HUDEP-2 (cell line): ENCODE measurements at regions not wholly inside any gene's neighbourhood (a gene's known extent, or its start where the extent isn't known, plus 50 kb on each side); places are given as distances from the start of the nearest gene placed in this dataset.
"Not testable (repeated sequence)": the region's sequence is repeated elsewhere in the genome, so short reads cannot be mapped to it uniquely, and the experiment has no call there.

Experiments used
- DNase-seq, 76 experiments: peaks; one replicate each; lab custom pipeline; 2025; ENCODE audit not compliant: unreplicated experiment in 76 of 76; lab: John Stamatoyannopoulos, UW

DNA sequence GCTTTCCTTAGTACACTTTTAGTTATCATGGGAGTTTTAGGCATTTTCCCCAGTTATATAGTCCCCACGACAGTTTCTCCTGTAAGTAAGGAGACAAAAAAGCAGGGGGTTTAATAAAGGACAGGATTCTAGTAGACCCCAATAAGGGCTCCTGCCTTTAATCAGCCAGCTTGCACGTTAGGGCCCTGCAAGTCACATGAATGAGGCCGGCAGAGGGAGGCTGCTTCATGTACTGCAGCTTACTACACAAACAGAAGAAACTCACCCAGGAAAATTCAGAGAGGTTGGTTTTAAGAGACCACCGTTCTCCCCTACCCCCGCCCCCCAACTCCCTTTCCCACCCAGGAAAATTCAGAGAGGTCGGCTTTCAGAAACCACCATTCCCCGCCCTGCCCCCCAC is 229.7 kb upstream of the MOCS1 start:
- DNase-seq, result no peak

DNA sequence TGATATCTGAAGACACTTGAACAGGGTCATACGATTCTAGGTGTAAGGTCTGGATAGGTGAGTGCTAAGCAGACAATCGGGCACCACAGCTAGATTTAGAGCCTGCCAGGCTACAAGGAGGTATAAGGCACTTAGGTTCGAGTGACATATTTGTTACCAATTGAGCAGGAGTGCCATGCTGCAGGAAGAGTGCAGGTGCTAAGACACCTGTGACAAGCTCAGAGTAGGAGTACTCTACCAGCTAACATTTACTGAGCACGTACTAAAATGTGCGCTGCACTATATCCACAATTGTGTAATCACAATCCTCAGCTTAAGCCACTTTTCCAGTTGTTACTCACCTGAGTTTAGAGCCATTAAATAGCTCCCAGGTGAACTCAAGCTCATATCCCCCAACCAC is 227.8 kb upstream of the MOCS1 start:
- DNase-seq, result no peak

DNA sequence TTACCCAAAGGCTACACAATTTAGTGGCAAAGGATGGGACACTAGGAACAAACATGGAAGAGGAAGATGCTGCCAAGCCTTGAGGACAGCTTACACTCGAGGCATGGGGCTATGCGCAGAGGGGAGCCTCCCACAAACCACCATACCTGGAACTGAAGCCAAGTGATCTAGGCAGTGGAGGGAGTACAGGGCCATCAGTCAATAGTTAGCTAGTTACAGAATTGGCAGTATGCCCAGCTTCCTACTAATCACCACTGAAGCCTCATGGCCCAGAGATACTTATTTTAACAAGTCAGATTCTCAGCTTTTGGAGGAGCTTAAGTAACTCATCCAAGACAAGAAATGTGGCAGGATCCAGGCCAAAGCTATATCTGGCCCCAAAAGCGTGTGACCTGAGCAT is 226.6 kb upstream of the MOCS1 start:
- DNase-seq, result peak in 1 of 76 experiments; percentile 8

DNA sequence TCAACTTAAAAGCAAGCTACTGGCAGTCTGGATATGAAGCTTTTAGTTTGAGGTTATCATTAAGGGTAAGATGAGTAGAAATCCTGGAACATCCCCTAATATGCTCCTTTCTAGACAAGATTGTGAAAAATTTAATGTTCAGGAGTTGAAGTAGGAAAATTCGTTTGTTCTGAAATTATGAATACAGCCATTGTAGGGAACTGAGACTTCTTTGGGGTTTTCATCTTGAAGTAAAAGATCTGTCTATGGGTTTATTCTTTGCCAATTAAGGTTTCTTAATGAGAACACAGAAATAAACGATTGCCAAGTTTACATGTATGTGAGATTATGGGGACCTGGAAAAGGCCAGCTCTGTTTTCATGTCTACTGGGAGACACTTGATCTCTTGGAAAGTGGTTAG is 225.6 kb upstream of the MOCS1 start:
- DNase-seq, result no peak

DNA sequence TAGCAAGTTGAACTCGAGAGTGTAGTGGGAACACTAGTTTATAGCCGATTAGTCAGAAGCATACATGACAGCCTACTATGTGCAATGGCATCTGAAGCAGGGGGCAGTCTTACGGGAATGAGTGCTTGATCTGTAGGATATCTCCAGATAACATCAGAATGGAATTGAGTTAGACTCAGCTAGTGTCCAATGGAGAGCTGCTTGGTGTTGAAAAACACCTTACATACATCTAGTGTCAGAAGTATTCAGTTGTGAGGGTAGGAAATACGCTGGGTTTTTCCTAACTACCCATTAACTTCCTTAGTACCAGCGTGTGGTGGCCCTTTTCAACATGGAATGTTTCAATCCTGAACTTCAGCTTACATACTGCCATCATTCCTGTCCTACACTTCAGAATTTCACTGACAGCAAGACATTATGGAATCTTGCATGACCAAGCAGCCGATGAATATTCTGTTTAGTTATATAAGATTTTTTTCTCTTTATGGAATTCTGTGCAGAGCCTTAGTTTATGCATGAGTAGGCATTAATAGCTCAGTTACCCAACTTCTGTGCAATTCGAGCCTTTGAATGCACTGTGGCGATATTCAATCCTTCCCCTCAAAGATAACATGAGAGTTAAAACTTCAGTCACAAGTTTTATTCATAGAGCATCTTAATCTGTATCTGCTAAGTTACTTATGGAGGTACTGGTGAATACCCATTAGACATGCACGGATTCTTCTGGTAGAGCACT is 218.6 kb upstream of the MOCS1 start:
- no peak for DNase-seq

DNA sequence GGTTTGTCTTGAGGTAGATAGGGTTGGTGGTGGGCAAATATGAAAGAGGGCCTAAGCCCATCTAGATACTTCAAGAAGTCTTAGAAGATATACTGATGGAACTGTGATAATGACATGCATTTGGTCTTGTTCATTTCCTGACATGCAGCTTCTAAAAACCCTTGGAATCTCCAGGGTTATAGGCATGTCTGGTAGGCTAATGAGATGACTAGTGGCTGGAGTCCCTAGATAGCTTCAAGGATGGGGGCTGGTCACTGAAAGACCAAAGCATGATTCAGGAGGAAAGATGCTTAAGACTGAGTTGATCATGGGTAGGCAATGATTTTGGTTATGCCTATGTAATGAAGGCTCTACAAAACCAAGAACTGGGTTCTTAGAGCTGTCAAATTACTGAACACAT is 217.9 kb upstream of the MOCS1 start:
- no peak for DNase-seq

DNA sequence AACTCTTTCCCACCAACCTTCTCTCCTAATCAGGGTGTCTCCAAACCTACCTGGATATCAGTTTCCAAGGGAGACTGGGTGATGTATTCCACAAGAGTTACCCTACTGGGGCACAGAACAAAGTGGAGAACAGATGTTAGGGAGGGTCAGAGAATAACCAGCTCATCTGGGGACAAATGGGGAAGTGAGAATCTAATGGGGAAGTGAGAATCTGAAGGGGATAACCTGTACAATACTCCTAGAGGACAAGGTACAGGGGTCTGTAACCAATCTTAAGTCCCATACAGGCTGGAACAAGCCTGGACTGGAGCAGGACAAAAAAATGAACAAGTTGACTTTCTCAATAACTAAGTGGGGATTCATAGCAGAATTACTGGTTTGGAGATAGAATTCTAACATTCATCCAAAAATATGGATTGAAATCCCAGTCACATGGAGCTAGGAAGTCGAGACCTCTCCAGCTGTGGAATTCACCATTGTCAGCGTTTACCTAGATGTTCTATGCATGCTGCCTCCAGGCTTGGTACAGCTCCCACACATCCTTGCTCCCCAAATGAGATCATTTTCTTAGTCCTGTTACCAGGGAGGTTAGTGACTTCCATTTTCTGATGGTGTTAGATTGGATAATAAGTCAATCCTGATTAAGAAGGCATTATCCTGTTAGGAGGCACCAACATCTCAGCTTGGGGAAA is 214.8 kb upstream of the MOCS1 start:
- DNase-seq, result no peak

DNA sequence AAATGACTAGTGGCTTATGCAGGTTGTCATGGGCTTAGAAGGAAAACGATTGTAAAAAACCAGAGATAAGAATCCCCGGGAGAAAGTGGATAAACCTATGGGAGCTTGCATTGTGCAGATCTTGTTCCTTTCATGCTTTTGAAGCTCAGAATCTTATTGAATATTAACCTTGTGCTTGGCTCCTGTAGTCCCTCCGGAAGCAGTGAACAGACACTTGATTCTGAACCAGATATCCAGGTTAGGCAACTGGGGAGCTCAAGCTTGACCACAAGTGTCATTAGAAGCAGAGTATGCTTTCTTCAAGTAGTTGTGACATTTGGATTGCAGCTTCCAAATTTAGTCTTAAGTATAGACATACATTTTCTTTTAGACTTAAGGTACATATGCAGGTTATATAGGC is 212.6 kb upstream of the MOCS1 start:
- no peak for DNase-seq

DNA sequence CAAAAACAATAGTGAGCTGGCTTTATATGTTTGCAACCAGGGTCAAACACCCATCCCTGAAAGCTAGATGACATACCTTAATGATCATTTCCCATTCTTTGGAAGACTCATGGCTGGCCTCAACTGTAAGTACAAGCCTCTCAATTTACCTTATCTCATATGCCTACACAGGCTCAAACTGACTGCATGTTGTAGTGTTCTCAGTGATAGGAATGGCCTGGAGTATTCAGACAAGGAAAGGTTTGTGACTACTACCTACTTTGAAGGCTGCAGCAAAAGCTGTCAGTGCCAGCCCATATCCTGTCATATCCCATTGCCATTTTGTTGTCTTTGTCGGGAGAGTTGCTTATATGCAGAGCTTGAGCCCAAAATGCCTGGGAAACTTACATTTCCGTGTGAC is 205.2 kb upstream of the MOCS1 start:
- no peak for DNase-seq

DNA sequence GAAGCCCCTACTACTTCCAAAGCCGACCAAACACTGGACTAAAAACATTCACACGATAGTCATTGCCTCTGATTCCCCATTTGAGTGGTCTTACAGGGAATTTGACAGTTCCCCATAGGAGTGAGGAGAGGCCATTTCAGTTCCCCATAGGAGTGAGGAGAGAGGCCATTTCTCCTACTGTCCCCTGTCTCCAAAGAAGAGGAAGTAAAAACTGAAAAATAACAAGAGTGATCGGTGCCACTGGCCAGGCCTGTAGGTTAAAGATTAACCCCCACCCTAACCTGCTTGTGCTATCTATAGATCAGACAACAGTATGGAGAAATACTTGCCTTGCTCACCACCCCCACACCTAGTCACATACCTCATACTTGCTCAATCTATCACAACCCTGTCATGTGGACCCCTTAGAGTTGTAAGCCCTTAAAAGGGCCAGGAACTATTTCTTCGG is 204.0 kb upstream of the MOCS1 start:
- no peak for DNase-seq

DNA sequence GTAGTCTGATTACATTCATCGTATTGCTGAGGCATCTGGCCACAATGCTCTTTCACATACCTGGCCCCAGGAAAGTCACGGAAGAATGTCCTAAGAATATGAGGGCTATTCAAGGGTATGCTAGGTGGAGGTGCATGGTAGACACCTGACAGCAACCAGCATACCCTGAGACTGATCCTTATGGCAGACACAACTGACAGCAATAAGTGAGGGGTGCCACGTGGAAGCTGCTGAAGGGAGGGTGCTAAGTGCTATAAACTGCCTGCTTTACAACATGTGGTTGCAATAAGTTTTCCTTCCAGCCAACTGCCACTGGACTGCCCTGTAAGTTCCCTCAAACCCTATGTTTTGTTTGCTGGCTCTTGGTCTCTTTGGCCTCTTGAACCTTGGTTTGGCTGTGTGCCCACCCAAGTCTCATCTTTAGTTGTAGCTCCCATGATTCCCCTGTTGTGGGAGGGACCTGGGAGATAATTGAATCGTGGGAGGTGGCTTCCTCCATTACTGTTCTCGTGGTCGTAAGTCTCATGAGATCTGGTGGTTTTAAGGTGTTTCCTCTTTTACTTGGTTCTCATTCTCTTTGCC is 201.3 kb upstream of the MOCS1 start:
- peak in 2 of 76 experiments; percentile 4 to 8 for DNase-seq

DNA sequence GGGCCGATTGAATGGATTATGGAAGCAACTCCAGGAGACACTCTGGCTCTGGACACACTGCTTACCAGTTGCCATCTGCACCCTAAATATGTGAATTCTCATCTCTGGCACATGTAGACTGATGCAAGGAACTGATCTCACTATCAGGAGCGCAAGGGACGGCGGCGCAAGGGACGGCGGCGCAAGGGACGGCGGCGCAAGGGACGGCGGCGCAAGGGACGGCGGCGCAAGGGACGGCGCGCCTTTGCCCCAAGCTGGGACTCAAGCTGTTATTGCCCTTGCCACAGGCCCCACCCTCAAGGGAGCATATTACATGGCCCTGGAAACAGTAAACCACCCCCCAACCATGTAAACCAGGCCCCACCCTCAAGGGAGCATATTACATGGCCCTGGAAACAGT is 199.7 kb upstream of the MOCS1 start:
- DNase-seq, result not testable (repeated sequence)

DNA sequence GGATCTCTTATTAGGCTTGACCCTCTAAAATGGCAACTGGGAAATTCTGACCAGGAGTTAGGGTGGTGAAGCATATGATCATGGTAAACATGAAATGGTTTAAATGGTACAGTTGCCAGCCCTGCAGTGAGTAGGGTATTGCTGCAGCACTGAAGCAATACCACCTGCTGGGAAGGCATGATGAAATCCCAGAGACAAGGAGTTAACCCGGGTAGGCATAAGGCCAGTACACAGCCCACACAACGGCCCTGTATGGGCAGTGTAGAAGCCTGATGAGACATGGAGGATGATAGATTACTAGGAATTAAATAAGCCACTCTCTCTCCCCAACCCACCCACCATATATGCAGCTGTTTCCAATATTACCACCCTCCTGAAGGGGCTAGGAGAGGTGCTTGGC is 197.4 kb upstream of the MOCS1 start:
- no peak for DNase-seq

DNA sequence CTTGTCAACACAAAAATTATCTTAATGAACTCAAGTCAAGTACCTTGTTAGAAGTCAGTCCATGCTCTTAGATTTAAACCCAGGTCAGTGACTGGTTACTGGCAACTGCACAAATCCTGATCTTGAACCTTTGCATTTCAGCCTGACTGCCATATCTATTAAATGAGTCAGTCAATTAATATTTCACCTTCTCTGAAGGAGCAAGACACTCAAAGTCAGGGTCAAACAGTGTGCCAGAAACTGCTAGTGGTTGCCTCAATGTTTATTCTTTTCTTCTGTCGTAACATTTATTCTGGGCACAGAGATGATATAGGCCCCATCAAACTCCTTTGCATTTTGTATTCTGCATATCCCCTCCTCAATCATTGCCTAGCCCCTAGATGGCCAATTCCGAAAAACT is 193.9 kb upstream of the MOCS1 start:
- no peak for DNase-seq

DNA sequence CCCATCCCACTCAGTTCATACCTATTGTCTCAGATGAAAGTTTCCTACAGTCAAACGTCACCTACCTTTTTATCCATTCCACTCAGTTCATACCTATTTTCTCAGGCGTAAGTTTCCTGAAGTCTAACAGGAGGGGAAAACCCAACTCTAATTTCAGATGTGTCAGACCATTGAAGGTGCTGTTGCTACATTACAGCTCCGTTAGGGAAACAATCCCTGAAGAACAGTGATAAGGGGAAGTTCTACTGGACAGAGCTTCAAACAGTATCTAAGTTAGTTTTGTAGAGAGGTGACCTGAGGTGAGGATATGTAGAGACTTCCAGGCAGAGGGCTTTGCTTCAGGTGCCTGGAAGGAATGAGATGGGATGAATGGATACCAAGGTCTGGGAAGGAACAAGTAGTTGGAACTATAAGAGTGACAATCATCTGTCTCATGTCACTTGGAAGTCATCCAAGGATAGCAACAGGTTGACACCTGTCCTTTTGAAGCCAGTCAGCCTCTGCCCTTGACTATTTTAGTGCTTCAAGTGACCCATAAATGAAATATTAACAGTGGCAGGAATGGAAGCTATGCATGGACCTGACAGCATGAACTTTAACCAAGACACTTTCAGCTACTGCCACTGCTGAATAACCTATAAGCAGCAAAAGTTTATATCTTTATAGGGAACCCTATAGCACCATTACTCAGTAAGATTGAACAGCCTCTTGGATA is 191.6 kb upstream of the MOCS1 start:
- no peak for DNase-seq

DNA sequence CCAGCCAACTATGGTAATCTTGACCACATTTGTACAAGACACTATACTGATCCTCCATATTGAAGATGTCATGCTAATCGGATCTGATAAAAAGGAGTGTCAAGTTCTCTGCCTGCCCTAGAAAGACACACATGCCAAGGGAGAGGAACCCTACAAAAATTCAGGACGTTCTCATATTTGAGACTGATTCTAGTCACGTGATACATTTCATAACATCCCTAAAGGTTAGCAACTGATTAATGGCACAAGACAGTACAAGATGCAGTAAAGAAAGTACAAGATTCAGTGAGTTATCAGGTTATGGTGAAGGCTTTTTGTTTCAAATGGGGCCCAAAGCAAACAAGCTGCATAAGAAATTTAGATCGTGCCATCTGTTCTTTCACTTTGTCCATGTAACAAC is 190.7 kb upstream of the MOCS1 start:
- no peak for DNase-seq

DNA sequence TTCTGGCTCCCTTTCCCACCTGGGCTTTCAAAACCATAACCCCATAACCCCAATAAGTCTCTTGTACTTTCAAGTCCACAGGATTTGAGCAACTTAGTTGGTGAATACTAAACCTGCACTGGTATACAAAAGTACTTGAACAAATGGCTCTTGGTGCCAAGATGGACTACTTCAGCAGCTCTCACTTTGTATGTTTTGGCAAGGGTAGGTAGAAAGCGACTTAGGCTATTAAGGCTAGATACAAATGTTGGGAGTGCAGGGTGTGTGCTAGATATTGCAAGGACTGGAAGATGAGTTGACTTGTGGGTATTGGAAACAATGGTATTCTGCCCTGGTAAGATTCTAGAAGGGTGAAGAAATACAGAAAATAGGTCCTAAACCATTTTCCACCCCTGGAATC is 182.6 kb upstream of the MOCS1 start:
- DNase-seq, result no peak

DNA sequence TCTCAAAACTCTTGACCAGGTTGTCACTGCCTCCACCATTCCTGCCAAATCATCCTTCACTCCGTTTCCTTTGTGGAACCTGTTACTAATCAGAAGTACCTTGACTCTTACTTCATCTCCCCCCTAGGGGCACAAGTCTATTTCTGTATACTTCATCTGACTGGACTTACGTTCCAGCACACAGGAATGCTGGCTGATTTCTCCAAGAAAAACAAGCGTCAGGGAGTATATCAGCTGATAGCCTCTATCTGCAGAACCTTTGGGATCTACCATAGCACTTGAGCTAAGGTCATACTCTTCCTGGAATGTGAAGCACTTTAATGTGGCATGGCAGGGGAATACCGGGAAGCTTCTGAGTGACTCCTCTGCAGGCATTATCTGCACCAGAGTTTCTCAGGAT is 178.1 kb upstream of the MOCS1 start:
- no peak for DNase-seq

DNA sequence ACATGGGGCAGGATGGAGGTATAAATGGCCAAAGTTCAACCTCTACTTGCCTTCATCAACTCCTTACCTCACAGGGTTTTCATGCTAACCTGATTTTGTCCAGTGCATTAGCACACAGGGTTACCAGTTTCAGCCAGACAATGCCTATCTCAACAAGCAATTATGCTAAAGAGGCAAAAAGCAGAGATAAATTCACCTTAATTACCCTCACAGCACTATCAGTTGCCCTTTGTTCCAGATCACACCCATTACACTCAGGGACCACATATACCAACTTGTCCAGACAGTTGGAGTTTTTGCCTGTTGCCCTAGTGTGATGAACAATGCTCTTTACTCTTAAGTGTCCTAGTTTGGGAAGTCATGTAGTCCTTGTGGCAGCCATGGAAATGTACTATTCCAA is 174.5 kb upstream of the MOCS1 start:
- DNase-seq, result no peak

DNA sequence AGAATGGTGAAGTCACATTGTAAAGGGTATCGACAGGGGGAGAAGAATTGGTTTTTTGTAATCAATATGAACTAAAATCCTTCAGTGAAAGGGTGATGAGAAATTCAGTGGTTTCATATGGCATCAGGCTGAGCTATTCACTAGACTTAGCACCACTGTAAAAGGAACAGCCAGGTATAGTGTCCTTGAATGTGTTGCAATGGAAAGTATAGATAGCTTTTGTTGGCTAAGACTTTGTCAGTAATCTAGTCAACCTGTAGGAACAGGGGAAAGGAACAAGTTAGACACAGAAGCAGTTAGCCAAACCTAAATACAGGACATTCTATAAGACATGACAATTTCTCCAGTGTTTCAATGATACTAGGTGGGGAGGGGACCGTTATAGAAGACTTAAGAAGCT is 172.6 kb upstream of the MOCS1 start:
- DNase-seq, result no peak

DNA sequence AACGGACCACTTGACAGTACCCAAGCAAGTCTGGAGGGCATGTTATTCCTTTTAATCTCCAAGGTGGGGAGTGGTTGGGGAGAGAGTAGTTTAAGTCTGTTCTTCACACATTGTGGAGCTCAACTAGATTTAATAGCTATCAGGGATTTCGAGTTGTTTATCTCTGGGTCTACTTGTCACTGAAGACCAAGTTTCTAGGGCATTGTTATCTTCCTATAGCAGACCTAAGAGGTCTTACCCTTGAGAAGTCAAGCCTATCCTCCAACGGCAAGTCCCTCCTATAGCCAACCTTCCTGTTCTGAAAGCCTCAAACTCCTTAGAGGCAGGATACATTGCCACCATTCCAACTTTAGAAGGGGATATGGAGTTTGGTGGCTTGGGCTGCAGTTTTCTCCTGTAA is 164.5 kb upstream of the MOCS1 start:
- DNase-seq, result no peak

DNA sequence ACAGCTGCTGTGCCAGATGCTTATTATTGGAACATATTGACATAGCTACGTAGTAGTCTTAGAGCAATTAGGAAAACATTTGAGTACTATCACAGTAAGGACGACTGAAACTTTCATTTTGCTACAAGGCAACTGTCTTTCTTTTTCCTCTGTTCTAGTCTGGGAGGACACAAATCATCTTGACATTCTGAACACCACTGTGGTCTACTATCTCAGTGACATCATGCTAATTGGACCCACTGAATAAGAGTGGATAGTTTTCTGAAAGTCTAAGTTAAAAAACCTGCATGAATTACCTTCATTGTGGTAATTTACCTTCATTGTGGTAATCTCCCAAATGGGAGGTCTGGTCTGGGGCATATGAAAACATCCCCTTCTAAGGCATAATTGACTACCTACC is 163.3 kb upstream of the MOCS1 start:
- no peak for DNase-seq
